ENCODE measurements at regions not wholly inside any gene's neighbourhood (a gene's known extent, or its start where the extent isn't known, plus 50 kb on each side); places are given as distances from the start of the nearest gene placed in this dataset.
"Not testable (repeated sequence)": the region's sequence is repeated elsewhere in the genome, so short reads cannot be mapped to it uniquely, and the experiment has no call there.

- Histone ChIP-seq H3K4me1 (ENCODE audit: control extremely low read depth in 1 of 4, control insufficient read depth in 4 of 4, insufficient read depth in 4 of 4, low read length in 3 of 4) (no peaks in the 10 kb centered on the region), H3K27ac (ENCODE audit: insufficient read depth in 1 of 2, low read depth in 1 of 2, low read length in 2 of 2, poor library complexity in 1 of 2, severe bottlenecking in 2 of 2) (no peak overlapping the region), H3K9me3 (ENCODE audit: control extremely low read depth in 1 of 5, control insufficient read depth in 4 of 5, insufficient read depth in 2 of 5, low read depth in 1 of 5, low read length in 4 of 5) (no peaks in the 10 kb centered on the region), H3K27me3 (replicated peaks in 2 of 5; ENCODE audit: control insufficient read depth in 4 of 5, insufficient read depth in 5 of 5, low read length in 4 of 5) (no peaks in the 10 kb centered on the region), H3K4me3 (ENCODE audit: control insufficient read depth in 1 of 7, extremely low read depth in 1 of 7, insufficient read depth in 4 of 7, low read depth in 2 of 7, low read length in 6 of 7) (no peak overlapping the region), H3K36me3 (ENCODE audit: control insufficient read depth in 4 of 4, insufficient read depth in 4 of 4, low read length in 3 of 4) (no peaks in the 10 kb centered on the region)
- ChIA-PET POLR2A (no interaction called here), CTCF (no interaction called here)
- no peak for DNase-seq
These were observed 414.8 kb downstream of the RMST start for GRCh38 chr12:97877404-97877803.

GRCh38 chr12:97886511-97887176, 424.0 kb downstream of the RMST start:
- 93% methylated on average over 3 of the region's 4 CpGs for WGBS (ENCODE audit: insufficient coverage)
- ChIA-PET POLR2A (no interaction called here), CTCF (no interaction called here)
- no peak for DNase-seq
- Histone ChIP-seq H3K4me1 (ENCODE audit: control extremely low read depth in 1 of 4, control insufficient read depth in 4 of 4, insufficient read depth in 4 of 4, low read length in 3 of 4) (no peaks in the 10 kb centered on the region), H3K27me3 (replicated peaks in 2 of 5; ENCODE audit: control insufficient read depth in 4 of 5, insufficient read depth in 5 of 5, low read length in 4 of 5) (no peaks in the 10 kb centered on the region), H3K27ac (ENCODE audit: insufficient read depth in 1 of 2, low read depth in 1 of 2, low read length in 2 of 2, poor library complexity in 1 of 2, severe bottlenecking in 2 of 2) (no peak overlapping the region), H3K9me3 (ENCODE audit: control extremely low read depth in 1 of 5, control insufficient read depth in 4 of 5, insufficient read depth in 2 of 5, low read depth in 1 of 5, low read length in 4 of 5) (no peaks in the 10 kb centered on the region), H3K4me3 (ENCODE audit: control insufficient read depth in 1 of 7, extremely low read depth in 1 of 7, insufficient read depth in 4 of 7, low read depth in 2 of 7, low read length in 6 of 7) (no peak overlapping the region), H3K36me3 (ENCODE audit: control insufficient read depth in 4 of 4, insufficient read depth in 4 of 4, low read length in 3 of 4) (no peaks in the 10 kb centered on the region)

GRCh38 chr12:97897881-97898280, 435.3 kb downstream of the RMST start:
- DNase-seq, POLR2A ChIA-PET: not testable (repeated sequence)
- WGBS (ENCODE audit: insufficient coverage): 100% methylated on average over 1 of the region's 6 CpGs

GRCh38 chr12:97899529-97899928, 436.9 kb downstream of the RMST start:
- no peak for DNase-seq
- Histone ChIP-seq H3K27ac (ENCODE audit: insufficient read depth in 1 of 2, low read depth in 1 of 2, low read length in 2 of 2, poor library complexity in 1 of 2, severe bottlenecking in 2 of 2) (no peak overlapping the region), H3K27me3 (replicated peaks in 2 of 5; ENCODE audit: control insufficient read depth in 4 of 5, insufficient read depth in 5 of 5, low read length in 4 of 5) (no peaks in the 10 kb centered on the region), H3K36me3 (ENCODE audit: control insufficient read depth in 4 of 4, insufficient read depth in 4 of 4, low read length in 3 of 4) (no peaks in the 10 kb centered on the region), H3K4me3 (ENCODE audit: control insufficient read depth in 1 of 7, extremely low read depth in 1 of 7, insufficient read depth in 4 of 7, low read depth in 2 of 7, low read length in 6 of 7) (no peak overlapping the region), H3K4me1 (ENCODE audit: control extremely low read depth in 1 of 4, control insufficient read depth in 4 of 4, insufficient read depth in 4 of 4, low read length in 3 of 4) (no peaks in the 10 kb centered on the region), H3K9me3 (ENCODE audit: control extremely low read depth in 1 of 5, control insufficient read depth in 4 of 5, insufficient read depth in 2 of 5, low read depth in 1 of 5, low read length in 4 of 5) (no peaks in the 10 kb centered on the region)
- ChIA-PET POLR2A (no interaction called here), CTCF (no interaction called here)

More at GRCh38 chr12:97897881-97898280, 435.3 kb downstream of the RMST start:
- CTCF ChIA-PET; H3K27ac ChIP-seq (ENCODE audit: insufficient read depth in 1 of 2, low read depth in 1 of 2, low read length in 2 of 2, poor library complexity in 1 of 2, severe bottlenecking in 2 of 2); H3K27me3 ChIP-seq (replicated peaks in 2 of 5; ENCODE audit: control insufficient read depth in 4 of 5, insufficient read depth in 5 of 5, low read length in 4 of 5); H3K4me1 ChIP-seq (ENCODE audit: control extremely low read depth in 1 of 4, control insufficient read depth in 4 of 4, insufficient read depth in 4 of 4, low read length in 3 of 4); H3K36me3 ChIP-seq (ENCODE audit: control insufficient read depth in 4 of 4, insufficient read depth in 4 of 4, low read length in 3 of 4); H3K9me3 ChIP-seq (ENCODE audit: control extremely low read depth in 1 of 5, control insufficient read depth in 4 of 5, insufficient read depth in 2 of 5, low read depth in 1 of 5, low read length in 4 of 5); H3K4me3 ChIP-seq (ENCODE audit: control insufficient read depth in 1 of 7, extremely low read depth in 1 of 7, insufficient read depth in 4 of 7, low read depth in 2 of 7, low read length in 6 of 7): not testable (repeated sequence)

GRCh38 chr12:97899956-97900355, 437.4 kb downstream of the RMST start:
- DNase-seq: no peak
- Histone ChIP-seq H3K27ac (ENCODE audit: insufficient read depth in 1 of 2, low read depth in 1 of 2, low read length in 2 of 2, poor library complexity in 1 of 2, severe bottlenecking in 2 of 2) (no peak overlapping the region), H3K36me3 (ENCODE audit: control insufficient read depth in 4 of 4, insufficient read depth in 4 of 4, low read length in 3 of 4) (no peaks in the 10 kb centered on the region), H3K4me1 (ENCODE audit: control extremely low read depth in 1 of 4, control insufficient read depth in 4 of 4, insufficient read depth in 4 of 4, low read length in 3 of 4) (no peaks in the 10 kb centered on the region), H3K9me3 (ENCODE audit: control extremely low read depth in 1 of 5, control insufficient read depth in 4 of 5, insufficient read depth in 2 of 5, low read depth in 1 of 5, low read length in 4 of 5) (no peaks in the 10 kb centered on the region), H3K27me3 (replicated peaks in 2 of 5; ENCODE audit: control insufficient read depth in 4 of 5, insufficient read depth in 5 of 5, low read length in 4 of 5) (no peaks in the 10 kb centered on the region), H3K4me3 (ENCODE audit: control insufficient read depth in 1 of 7, extremely low read depth in 1 of 7, insufficient read depth in 4 of 7, low read depth in 2 of 7, low read length in 6 of 7) (no peak overlapping the region)
- ChIA-PET POLR2A (no interaction called here), CTCF (no interaction called here)
- WGBS (ENCODE audit: insufficient coverage): no CpG with 5 or more reads among the region's 1 CpG

- no peaks in the 10 kb centered on the region for H3K4me1 ChIP-seq (ENCODE audit: control extremely low read depth in 1 of 4, control insufficient read depth in 4 of 4, insufficient read depth in 4 of 4, low read length in 3 of 4)
- DNase-seq: no peak
- CTCF ChIA-PET: no interaction called here
- no peaks in the 10 kb centered on the region for H3K27me3 ChIP-seq (replicated peaks in 2 of 5; ENCODE audit: control insufficient read depth in 4 of 5, insufficient read depth in 5 of 5, low read length in 4 of 5)
- H3K27ac ChIP-seq (ENCODE audit: insufficient read depth in 1 of 2, low read depth in 1 of 2, low read length in 2 of 2, poor library complexity in 1 of 2, severe bottlenecking in 2 of 2): no peak overlapping the region
- H3K4me3 ChIP-seq (ENCODE audit: control insufficient read depth in 1 of 7, extremely low read depth in 1 of 7, insufficient read depth in 4 of 7, low read depth in 2 of 7, low read length in 6 of 7): no peak overlapping the region
- H3K36me3 ChIP-seq (ENCODE audit: control insufficient read depth in 4 of 4, insufficient read depth in 4 of 4, low read length in 3 of 4): no peaks in the 10 kb centered on the region
- 100% methylated on average over 2 of the region's 4 CpGs for WGBS (ENCODE audit: insufficient coverage)
- POLR2A ChIA-PET: no interaction called here
- no peaks in the 10 kb centered on the region for H3K9me3 ChIP-seq (ENCODE audit: control extremely low read depth in 1 of 5, control insufficient read depth in 4 of 5, insufficient read depth in 2 of 5, low read depth in 1 of 5, low read length in 4 of 5)
These were observed 440.8 kb downstream of the RMST start for GRCh38 chr12:97903356-97903755.

- Histone ChIP-seq H3K27me3 (replicated peaks in 2 of 5; ENCODE audit: control insufficient read depth in 4 of 5, insufficient read depth in 5 of 5, low read length in 4 of 5) (no peaks in the 10 kb centered on the region), H3K9me3 (ENCODE audit: control extremely low read depth in 1 of 5, control insufficient read depth in 4 of 5, insufficient read depth in 2 of 5, low read depth in 1 of 5, low read length in 4 of 5) (peaks cover 0 to 2% (median 0%) of the 10 kb centered on the region in 5 experiments), H3K36me3 (ENCODE audit: control insufficient read depth in 4 of 4, insufficient read depth in 4 of 4, low read length in 3 of 4) (no peaks in the 10 kb centered on the region), H3K4me3 (ENCODE audit: control insufficient read depth in 1 of 7, extremely low read depth in 1 of 7, insufficient read depth in 4 of 7, low read depth in 2 of 7, low read length in 6 of 7) (no peak overlapping the region), H3K27ac (ENCODE audit: insufficient read depth in 1 of 2, low read depth in 1 of 2, low read length in 2 of 2, poor library complexity in 1 of 2, severe bottlenecking in 2 of 2) (no peak overlapping the region), H3K4me1 (ENCODE audit: control extremely low read depth in 1 of 4, control insufficient read depth in 4 of 4, insufficient read depth in 4 of 4, low read length in 3 of 4) (no peaks in the 10 kb centered on the region)
- CTCF ChIA-PET: no interaction called here
- no peak for DNase-seq
- POLR2A ChIA-PET: no interaction called here
These were observed 444.9 kb downstream of the RMST start for GRCh38 chr12:97907504-97907903.
